Stimulated activated CD4-positive, alpha-beta T cell treated with anti-CD3 and anti-CD28 coated beads, Interleukin-1b, Interleukin-23, amount 100 ng/mL, for 24 hours (primary cell): ENCODE measurements at regions not wholly inside any gene's neighbourhood (a gene's known extent, or its start where the extent isn't known, plus 50 kb on each side); places are given as distances from the start of the nearest gene placed in this dataset.

Experiments
- DNase-seq, 4 experiments: peaks; one replicate each; pipeline ENCODE4 v3.0.0-alpha.2; 2020; ENCODE audit warnings: low read depth in 4 of 4, low spot score in 1 of 4

DNA sequence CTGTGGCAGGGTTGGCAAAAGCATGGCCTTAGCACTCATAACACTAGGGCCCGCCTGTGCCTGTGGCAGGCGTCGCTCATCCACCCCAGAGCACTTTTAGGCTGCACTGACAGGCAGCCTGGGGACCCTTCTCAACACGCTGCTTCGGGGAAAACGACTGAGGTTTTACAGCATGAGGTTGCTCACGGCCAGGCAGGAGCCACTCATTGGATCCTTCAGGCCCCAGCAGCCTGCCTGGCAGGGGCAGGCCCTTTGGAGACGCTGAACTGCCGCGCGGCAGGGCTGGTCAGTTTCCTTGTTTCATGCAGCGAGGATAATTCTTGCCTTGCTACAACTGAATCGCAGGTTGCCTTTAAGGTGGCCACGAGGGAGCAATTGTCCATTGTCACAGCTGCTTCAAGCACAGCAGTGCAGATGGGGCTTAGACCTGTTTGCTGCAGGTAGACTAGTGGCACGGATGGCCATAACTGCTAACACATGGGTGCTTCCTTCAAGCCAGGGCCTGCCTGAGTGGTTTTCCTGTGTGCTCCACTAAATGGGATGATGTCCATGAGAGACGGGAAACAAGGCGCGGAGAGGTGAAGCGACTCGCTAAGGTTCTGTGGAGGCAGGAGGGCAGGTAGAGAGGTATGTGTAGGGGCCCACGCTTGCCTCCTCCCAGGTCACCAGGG is 49.9 kb upstream of the HS6ST1 start:
- no peak for DNase-seq

DNA sequence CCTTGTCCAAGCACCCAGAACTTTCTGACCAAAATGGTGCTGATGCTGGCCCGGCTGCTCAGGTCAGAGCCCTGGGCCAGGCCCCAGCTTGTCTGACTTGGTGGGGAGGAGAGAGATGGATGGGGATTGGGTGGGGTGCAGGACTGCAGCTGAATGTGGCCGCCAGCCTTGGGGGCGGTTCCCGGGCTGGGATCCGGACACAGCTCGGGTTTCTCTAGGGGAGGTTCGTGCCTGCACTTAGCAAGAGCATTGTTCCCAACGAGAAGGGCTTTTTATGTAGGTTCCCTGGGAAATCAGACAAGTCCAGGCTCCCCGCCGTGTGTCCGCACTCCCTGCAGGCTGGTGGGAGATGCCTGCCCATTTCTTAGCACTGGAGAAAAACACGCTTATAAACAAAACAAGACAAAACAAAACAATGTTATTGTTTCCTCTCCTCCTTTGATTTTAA is 50.5 kb upstream of the HS6ST1 start:
- no peak for DNase-seq

DNA sequence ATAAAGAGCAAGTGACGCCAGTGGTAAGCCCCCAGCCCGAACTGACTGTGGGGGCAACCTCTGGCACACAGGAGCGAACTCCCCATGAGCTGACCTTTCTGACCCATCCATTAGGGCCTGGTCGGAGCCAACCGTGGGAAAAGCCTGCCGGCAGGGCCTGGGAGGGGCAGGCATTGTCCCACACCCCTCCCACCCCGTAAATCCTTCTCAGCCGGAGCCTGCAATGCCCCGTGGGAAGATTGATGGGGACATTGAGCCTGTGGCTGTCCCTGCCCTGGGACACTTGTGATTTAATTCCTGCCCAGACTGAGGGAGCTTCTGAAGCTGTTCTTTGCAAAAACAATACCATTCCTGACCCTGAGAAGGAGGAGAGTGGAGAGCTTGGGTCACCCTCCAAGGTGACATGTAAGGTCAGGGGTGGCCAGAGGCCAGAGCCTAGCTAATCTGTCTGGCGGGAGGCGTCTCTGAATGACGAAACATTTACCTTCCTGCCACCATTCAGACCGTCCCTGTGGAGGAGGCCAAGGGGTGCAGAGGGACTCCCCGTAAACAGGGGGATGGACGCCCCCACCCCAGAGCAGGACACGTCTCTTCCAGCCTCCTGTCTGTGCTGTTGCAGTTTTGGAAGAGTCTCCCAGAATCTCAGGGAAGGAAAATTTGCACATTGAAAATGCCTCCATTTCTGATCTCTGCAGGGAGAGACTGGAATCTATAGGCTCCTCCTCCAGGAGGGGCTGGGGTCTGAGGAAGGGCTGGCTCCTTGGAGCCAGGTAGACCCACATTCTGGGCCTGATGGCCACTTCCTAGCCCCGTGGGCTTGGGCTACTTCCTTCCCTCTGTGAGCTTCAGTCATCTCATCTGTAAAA is 51.2 kb upstream of the HS6ST1 start:
- no peak for DNase-seq

DNA sequence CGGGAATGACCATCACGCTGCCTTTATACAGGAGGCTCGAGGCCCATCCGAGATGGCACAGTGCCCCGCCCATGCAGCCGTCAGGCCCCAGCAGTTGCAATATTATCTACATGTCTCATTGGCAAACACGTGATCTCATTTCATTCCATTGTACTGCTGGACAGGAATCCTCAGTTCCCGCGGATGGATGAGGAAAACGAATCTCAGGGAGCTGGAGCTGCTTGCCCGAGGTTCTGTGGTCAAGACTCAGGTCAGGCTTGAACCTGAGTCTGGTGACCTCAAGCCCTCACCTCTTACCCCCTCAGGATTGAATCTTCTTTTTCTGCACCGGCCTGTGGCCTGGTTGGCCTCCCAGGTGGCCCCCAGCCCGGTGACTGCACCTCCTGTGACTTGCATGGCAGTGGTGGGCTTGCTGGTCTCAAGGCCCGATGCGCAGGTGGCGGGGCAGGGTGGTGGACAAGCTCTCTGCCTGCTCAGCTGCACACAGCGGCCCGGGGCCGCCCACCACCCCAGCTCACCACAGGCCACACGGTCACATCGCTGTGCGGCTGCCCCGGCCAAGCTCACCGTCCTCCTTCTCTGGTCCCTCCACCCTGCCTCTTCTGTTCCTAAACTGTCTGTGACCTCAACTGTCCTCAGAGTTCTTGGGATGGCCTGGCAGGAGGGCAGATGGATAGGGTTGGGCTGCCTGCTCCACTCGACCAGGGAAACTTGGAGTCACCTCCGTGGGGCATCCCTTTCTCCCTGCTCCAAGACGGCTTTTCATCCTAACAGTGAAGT is 52.0 kb upstream of the HS6ST1 start:
- DNase-seq, result no peak

DNA sequence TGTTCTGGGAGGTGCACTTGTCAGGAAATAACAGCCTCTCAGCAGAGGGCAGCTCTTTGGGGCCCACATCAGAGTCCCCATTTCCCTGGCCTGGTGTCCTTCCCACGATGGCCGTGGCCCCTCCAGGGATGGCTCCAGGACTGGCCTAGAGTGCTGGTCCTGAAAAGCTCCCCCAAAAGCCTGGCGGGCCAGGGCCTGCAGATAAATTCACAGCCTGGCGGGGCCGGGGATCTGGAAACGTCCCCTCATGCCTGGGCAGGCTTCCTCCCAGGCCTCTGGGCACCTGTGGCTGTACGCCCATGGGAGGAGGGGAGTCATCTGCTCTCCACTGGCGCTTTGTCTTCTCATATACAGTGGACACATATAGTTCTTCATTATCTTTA is 52.6 kb upstream of the HS6ST1 start:
- DNase-seq, result no peak

DNA sequence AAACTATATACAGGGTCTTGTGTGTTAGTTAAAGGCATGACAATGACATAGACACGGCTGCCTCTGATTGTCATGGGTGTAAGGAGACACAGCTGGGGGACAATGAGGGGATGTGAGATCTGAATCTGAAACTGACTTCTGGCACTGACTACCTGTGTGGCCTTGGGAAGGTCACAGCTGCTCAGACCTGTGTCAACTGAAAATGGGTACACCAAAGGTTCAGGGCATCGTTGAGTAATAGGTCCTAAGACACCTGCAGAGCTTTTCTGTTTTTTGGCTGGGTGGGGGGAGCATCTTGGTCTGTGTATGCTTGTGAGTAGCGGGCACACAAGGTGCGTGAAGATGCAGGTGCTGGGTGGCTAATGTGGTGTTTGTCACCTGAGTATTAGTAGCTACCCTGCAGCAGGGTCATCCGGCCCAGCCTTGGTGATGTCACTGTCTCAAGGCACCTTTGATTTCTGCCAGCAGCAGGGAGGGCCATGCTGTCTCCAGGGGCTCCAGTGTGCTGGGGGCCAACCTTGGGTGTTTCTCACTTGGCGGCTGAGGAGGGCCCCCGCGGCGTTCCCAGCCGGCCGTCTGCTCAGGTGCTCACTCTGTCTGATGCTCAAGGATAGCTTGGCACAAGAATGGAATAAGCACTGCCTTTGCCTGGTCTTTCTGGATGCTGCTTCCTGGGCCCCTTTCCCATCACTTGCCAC is 53.1 kb upstream of the HS6ST1 start:
- DNase-seq, result no peak

DNA sequence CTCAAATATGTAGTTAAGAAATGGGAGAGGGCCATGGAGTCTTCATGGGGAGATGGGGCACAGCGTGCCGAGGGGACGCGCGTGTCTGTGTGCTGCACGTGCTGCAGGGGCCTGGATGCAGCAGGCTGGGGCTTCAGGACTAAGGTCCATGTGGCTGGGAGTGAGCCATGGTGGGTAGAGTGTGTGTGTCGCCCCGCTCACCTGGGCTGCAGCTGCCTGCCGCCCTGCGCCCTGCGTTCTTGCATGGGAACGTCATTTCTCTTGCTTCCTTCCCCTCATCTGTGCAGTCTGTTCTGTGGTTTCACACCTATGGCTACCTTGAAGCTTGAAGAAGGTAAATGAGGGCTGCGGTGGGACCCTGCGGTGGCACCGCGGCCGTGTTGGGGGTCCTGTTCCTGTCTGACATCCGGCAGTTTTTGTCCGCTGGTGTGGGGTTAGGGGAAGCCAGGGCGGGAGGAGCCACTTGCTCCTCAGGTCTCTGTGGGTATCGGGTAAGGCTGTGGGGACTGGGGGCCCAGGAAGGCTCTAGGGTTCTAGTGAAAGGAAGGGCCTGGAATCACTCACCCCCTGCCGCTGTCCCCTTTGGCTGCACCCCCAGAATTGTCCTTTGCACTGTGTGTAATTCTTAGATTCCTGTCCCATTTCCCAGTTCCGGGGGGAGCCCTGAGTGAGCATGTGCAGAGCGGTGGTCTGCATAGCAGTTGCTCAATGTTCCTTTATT is 54.1 kb upstream of the HS6ST1 start:
- no peak for DNase-seq

DNA sequence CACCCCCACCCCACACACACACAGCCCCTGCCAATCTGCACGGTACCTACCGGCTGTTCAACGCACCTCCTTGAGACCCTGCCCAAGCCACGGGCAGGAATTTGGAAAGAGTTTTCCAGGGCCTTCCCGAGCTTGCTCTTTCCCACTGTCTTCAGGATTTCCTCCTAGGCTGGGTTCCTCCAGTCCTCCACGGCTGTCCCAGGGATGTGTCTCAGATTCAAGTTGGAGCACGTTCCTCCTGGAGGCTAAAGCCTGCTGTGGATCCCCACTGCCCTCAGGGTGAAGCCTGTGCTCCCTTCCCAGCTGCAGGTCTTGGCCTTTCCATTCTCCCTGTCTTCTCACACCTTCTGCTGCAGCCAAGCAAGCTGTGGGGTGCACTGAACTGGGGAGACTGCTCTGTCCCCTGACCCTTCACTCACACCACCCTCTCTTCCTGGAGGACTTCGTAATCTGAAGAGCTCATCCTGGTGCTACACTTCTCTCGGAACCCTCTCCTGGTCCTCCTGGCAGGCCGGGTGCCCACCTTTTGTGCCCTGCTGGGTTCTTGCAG is 54.9 kb upstream of the HS6ST1 start:
- no peak for DNase-seq

DNA sequence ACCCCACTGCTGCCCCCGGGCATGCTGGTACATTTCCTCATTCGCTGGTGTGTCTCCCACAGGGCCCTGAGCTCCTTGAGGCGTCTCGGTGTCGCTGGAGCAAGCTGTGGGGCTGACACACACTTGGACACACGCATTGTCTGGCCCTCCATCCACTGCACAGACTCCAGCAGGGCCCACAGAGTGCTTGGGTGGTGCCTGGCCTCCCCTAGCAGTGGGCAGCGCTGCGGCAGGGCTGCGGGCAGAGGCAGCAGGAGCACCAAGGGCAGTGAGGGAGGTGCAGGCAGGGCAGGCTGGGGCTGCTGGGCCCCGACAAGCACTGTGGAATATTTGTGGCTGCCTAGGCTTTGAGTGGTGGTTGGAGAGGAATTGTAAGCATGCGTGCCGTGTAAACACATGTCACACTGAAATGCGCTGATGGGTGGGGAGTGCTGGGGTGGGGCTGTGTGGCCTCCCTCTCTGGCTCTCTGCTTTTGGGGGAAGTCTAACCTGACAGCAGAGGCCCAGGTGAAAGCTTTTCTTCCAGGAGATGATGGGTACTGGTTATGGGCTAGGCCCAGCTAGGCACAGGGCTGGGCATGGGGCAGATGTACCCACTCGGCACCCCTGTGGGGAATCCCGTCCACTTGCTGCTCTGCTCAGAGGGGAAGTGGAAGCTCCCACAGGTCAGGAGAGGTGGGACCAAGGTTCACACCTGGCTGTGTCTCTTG is 55.5 kb upstream of the HS6ST1 start:
- DNase-seq, result no peak

DNA sequence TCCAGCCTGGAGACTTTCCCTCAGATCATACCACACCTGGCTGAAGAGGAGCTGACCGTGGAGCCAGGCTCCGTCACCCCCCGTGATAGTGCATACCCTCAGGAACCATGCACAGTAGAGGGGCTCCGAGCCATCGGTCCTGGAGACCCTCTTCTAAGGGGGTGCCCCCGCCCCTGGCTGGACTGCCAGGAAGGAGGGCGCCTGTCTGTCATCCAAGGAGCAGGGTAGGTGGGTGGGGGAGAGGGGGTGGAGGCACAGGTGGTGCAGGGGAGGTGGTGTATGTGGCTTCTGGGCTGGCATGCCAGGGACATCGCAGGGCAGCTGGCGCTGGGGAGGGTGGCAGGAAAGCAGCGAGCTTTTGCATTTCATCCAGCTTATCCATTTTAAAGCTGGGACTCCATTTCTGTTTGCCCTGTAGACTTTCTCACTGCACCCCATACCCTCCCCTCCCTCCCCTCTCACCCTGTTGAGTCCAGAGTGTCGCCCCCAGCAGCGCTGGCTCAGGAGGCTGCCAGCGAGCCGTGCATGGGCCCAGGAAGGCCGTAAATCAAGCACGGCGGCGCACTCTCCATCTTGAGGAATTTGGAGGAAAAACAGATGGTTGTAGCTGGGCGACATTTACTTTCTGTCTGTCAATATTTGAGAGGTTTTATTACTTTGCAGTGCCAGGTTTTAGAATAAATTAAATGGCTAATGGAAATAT is 56.2 kb upstream of the HS6ST1 start:
- DNase-seq, result no peak

DNA sequence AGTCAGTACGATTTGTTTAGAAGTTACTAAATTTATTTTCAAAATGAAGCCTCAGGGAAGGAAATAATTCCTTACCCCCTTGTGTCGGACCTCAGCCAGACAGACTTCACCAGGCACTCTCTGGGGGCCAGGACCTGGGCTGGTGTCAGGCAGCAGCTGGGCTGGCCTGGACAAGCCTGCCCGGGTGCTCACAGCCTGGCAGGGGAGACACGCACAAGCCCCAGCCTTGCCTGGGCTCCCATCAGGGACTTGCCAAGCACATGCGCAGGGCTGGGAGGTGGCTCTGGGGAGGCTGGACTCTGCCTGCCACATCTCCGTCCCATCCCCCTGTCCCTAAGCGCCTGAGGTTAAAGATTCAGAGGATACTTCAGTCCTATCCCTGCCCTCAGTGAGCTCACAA is 56.8 kb upstream of the HS6ST1 start:
- DNase-seq, result no peak

DNA sequence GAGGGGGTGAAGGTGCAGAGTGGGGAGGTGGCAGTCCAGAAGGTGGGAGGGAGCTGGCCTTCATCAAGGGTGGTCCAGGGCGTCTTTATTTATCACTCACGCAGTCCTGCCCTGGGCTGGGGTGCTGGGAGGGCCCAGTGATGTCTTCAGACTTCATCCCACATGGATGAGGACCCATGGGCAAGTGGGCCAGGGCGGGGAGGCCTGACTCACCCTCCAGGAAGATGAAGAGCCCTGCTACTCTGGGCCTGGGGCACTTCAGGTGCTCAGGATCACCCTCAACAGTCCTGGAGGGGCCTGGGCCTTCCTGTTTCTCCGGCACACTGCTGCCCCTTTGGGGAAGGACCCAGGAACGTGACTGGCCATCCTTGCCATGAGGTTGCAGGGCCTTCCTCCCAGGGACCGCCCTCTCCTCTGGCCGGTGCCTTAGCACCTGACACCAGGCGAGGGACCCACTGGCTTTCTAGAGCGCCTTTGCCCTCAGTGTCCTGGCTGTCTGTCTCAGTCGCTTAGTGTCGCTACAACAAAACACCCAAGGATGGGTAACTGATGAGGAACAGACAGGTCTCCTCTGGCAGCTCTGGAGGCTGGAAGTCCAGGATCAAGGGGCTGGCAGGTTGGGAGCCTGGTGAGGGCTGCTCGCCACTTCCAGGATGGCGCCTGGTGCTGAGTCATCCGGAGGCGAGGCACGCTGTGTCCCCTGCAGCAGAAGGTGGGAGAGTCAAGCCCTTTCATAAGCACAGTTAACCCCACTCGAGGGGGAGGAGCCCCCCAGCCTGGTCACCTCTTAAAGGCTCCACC is 57.8 kb upstream of the HS6ST1 start:
- no peak for DNase-seq

DNA sequence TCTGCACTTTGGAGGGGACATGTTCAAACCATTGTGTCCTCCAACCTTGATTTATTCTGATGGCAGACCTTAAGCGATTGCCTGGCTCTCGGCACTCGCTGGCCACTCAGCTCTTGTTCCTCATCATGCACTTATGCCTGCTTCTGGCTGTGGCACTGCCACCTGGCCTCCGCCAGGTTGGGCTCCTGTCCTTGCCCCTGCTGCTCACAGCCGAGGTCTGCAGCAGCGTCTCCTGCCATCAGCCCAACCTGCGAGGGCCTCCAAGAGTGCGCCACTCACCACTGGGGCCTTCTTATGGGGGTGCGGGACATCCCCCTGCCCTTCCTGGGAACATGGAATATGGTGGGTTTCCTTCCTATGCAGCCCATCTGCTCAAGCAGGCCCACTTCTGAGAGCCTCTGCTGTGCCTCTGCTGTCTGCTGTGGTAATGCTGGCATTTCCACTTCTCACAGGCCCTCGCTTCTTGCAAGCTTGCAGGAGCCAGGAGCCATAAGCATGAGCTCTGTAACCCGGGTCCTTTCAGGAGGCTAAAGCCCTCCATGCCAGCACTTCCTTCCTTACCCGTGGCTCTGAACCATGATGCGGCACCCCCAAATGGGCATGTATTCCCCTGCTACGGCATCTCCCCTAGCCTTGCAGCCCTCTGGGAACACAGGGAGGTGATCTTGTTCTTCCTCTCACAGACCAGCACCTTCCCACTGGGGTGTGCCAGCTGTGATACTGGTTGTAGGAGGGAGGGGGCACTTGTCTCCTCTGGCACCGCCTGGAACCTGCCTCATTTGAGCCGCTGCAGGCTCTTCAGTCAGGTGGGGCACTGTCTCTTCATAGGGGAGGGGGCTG is 58.6 kb upstream of the HS6ST1 start:
- DNase-seq, result no peak

DNA sequence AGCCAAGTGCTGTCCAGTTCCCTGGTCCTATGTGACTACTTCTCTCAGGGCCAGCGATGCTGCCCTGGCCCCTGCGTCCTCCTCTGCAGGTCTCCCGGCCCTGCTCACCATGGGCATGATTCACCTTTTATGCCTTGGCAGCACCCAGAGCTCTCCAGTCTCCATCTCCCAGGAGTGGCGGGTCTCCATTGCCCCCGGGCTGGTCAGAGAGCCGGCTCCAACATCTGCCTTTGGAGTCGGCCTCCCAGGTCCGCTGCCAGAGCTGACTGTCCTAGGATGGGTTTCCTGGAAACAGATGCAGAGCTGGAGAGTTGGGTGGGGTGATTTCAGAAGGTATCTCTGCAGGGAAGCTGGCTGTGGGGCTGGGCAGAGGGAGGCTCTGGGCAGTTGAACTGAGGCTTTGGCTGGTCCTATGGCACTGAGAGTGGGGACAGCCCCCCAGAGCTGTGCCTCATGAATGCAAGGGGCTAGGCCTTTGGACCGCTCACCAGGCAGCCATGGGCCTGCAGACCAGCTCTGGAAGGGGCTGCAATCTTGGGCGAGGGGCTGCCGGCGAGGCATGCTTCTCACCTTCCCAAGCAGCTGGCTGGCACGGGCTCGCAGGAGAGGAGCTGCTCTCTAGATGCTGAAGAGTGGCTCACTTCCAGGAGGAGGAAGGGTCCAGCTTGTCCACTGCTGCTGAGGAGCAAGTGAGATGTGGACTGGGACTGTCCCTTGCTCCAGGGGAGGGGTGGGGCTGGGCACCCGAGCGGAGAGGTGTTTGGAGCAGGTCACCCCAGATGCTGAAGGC is 59.8 kb upstream of the HS6ST1 start:
- no peak for DNase-seq

DNA sequence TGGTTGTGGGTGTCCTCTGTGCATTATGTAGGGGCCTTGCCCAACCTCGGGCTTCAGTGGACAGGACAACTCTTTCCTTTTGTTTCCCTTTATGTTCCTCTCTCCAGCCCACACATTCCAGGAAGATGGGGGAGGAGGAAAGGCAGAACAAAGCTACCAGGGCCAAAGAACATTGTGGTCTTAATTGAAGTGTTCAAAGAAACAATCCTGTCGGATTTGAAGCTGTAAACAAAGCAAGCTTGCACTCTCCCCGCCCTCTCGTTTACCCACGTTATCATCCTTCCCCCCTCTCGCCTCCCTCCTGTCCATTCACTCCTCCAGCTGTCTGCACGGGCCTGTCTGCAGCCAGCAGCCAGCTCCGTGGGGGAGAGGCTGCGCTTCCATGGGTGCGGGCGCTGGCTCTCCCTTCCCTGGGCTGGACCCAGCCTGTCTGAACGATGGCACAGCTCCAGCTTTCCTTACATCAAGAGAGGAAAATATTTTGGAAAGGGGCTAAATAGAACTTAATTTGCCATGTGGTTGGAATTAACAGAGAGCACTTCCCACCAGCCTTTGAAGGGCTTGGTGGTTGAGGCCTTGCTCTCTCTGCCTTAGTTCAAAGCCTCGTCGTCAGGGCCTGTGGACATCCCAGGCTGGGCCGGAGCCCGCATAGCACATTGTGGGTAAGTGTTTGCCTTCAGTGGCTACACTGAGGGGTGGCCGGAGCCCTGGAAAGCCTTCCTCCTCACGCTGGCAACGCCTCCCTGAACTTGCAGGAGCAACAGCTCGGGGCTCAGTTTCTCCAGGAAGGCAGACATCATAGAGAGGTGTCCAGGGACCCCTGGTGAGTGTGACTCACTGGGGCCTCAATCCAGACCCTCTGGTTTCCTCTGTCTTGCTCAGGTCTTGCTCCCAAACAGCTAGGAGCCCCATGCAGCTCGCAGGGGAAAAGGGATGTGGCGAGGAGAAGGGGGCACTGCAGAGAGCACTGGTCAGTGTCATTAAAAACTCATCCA is 60.6 kb upstream of the HS6ST1 start:
- no peak for DNase-seq
